HG02642 (cell line): ENCODE measurements at regions not wholly inside any gene's neighbourhood (a gene's known extent, or its start where the extent isn't known, plus 50 kb on each side); places are given as distances from the start of the nearest gene placed in this dataset.

Experiments
- ATAC-seq: cut with Tn5 transposase; IDR thresholded peaks from one replicate; pipeline ENCODE4 v1.9.1; 2021; ENCODE audit warnings: mild to moderate bottlenecking; ENCODE audit not compliant: unreplicated experiment, poor library complexity

GRCh38 chr2:19476327-19476726, 117.9 kb upstream of the OSR1 start:
- ATAC-seq: no peak

GRCh38 chr2:19474128-19474527, 115.7 kb upstream of the OSR1 start:
- ATAC-seq: peak; percentile 95

- ATAC-seq: no peak
These were observed 114.9 kb upstream of the OSR1 start for GRCh38 chr2:19473350-19473749.

- ATAC-seq: no peak
These were observed 114.1 kb upstream of the OSR1 start for GRCh38 chr2:19472391-19472978.

GRCh38 chr2:19471491-19471890, 113.1 kb upstream of the OSR1 start:
- no peak for ATAC-seq

- no peak for ATAC-seq
These were observed 107.6 kb upstream of the OSR1 start for GRCh38 chr2:19465978-19466377.

- no peak for ATAC-seq
These were observed 103.8 kb upstream of the OSR1 start for GRCh38 chr2:19462256-19462645.

GRCh38 chr2:19461504-19462255, 103.3 kb upstream of the OSR1 start:
- ATAC-seq: no peak

- ATAC-seq: no peak
These were observed 102.3 kb upstream of the OSR1 start for GRCh38 chr2:19460761-19461160.

GRCh38 chr2:19458427-19459003, 100.1 kb upstream of the OSR1 start:
- ATAC-seq: no peak

- ATAC-seq: no peak
These were observed 99.4 kb upstream of the OSR1 start for GRCh38 chr2:19457809-19458208.

- no peak for ATAC-seq
These were observed 98.4 kb upstream of the OSR1 start for GRCh38 chr2:19456705-19457309.

- ATAC-seq: no peak
These were observed 95.7 kb upstream of the OSR1 start for GRCh38 chr2:19454125-19454524.

- no peak for ATAC-seq
These were observed 84.3 kb upstream of the OSR1 start for GRCh38 chr2:19442731-19443130.

- no peak for ATAC-seq
These were observed 80.7 kb upstream of the OSR1 start for GRCh38 chr2:19439081-19439480.

- ATAC-seq: no peak
These were observed 77.4 kb upstream of the OSR1 start for GRCh38 chr2:19435815-19436214.

- no peak for ATAC-seq
These were observed 76.0 kb upstream of the OSR1 start for GRCh38 chr2:19434413-19434812.

GRCh38 chr2:19426941-19427340, 68.5 kb upstream of the OSR1 start:
- ATAC-seq: no peak

GRCh38 chr2:19426144-19426543, 67.7 kb upstream of the OSR1 start:
- ATAC-seq: no peak

- no peak for ATAC-seq
These were observed 67.0 kb upstream of the OSR1 start for GRCh38 chr2:19425419-19425818.

- ATAC-seq: no peak
These were observed 60.9 kb upstream of the OSR1 start for GRCh38 chr2:19419211-19419880.
